Right lobe of liver (tissue), 6 donors: ENCODE measurements at regions not wholly inside any gene's neighbourhood (a gene's known extent, or its start where the extent isn't known, plus 50 kb on each side); places are given as distances from the start of the nearest gene placed in this dataset.

Experiments
- ATAC-seq, 4 donors: fragments of 200-7000 bp; cut with Tn5 transposase; one replicate each; pipeline ENCODE4 v1.9.1; 2020; ENCODE audit warnings: mild to moderate bottlenecking in 4 of 4, moderate library complexity in 4 of 4
- DNase-seq, 3 donors: peaks; one replicate each; pipeline ENCODE4 v3.0.0-alpha.2; 2020
- H3K27ac ChIP-seq, 3 donors: fragments of 200-600 bp; one replicate each; pipeline ENCODE4 v1.8.0; 2022
- H3K27me3 ChIP-seq, 2 donors: fragments of 200-600 bp; one replicate each; pipeline ENCODE4 v1.8.0; 2022
- H3K36me3 ChIP-seq, 4 donors: fragments of 200-600 bp; sonication (generic) in 1 of 4; one replicate each; pipeline versions ENCODE4 v1.5.1 to v1.8.0; 2017 to 2022; ENCODE audit warnings: control low read depth in 1 of 4
- H3K4me1 ChIP-seq, 4 donors: fragments of 200-600 bp; sonication (generic) in 1 of 4; one replicate each; pipeline versions ENCODE4 v1.5.1 to v1.8.0; 2017 to 2022; ENCODE audit warnings: control low read depth in 1 of 4
- H3K4me3 ChIP-seq, 3 donors: fragments of 200-600 bp; one replicate each; pipeline ENCODE4 v1.8.0; 2022
- H3K9me3 ChIP-seq, 4 donors: fragments of 200-600 bp; sonication (generic) in 1 of 4; one replicate each; pipeline versions ENCODE4 v1.5.1 to v1.8.0; 2017 to 2022; ENCODE audit warnings: control low read depth in 1 of 4
- CTCF ChIP-seq, 4 donors: fragments of 200-600 bp in 3 of 4; fragments of 450-650 bp in 1 of 4; IDR thresholded peaks; one replicate each; pipeline versions ENCODE4 v1.5.1 to v1.8.0; 2016 to 2022; ENCODE audit warnings: antibody characterized with exemption in 4 of 4, mild to moderate bottlenecking in 2 of 4
- POLR2A ChIP-seq: fragments of 450-650 bp; IDR thresholded peaks from one replicate; pipeline ENCODE4 v1.6.1; 2017; ENCODE audit warnings: antibody characterized with exemption, mild to moderate bottlenecking
- WGBS: methylation state at CpG from one replicate; pipeline ENCODE4 v1.1.6; 2018; ENCODE audit warnings: low coverage, low lambda C conversion rate; ENCODE audit not compliant: insufficient coverage; ENCODE audit errors: missing lambda C conversion rate; 5-methylcytosine and 5-hydroxymethylcytosine counted together
- intact Hi-C, 2 donors: fragments of 100-400 bp; cut with DNase I; formaldehyde crosslinking; loops; one replicate each; pipeline versions ENCODE4 v1.11.2 to v1.14.1; 2022
- donor health status: DM: no; HTN: yes; CAD: no.
- donor health status: DM: no; HTN: no; CAD: no.
- donor health status: DM: no; HTN: no; CAD: no.
- donor health status: DM: no; HTN: yes; CAD: no.
- donor health status: DM: no; HTN: yes; CAD: no.

DNA sequence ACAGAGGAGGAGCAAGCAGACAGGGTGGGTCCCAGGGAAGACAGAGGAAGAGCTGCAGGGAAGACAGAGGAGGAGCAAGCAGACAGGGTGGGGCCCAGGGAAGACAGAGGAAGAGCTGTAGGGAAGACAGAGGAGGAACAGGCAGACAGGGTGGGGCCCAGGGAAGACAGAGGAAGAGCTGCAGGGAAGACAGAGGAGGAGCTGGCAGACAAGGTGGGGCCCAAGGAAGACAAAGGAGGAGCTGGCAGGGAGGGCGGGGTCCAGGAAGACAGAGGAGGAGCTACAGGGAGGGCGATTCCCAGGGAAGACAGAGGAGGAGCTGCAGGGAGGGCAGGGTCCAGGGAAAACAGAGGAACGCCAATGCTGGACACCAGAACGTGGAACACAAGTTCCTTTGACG lies 66.5 kb downstream of the PLXNA1 start:
- Histone ChIP-seq H3K4me3 (no peak overlapping the region), H3K27ac (no peak overlapping the region), H3K36me3 (no peaks in the 10 kb centered on the region), H3K4me1 (no peaks in the 10 kb centered on the region), H3K9me3 (no peaks in the 10 kb centered on the region), H3K27me3 (no peaks in the 10 kb centered on the region)
- intact Hi-C loops = no loop called here
- 54% methylated on average over 5 of the region's 5 CpGs for WGBS
- no peak for TF ChIP-seq CTCF (IDR thresholded peaks at IDR 0.05)
- TF ChIP-seq POLR2A = no peak
- no peak for ATAC-seq
- peak in 2 of 3 donors; percentile 18 to 23 for DNase-seq

DNA sequence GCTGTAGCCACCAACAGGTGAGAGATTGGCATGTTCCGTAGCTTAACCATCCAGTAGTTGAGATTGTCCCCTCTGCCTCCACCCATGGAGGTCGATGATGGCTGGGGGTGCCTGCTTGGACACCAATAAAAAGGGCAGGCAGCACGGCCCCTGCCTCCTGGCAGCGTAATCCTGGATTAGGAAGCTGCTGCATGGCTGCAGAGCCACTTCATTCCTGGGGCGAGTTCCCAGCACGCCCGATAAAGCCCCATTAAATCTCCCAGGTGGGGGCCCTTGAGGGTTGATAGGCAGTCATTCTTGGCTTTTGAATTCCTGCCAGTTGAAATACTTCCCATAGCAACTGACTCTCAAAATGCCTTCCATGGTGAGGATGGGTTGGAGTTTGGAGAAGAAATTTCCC lies 67.8 kb downstream of the PLXNA1 start:
- no CpG with 5 or more reads among the region's 7 CpGs for WGBS
- TF ChIP-seq CTCF (IDR thresholded peaks at IDR 0.05) = no peak
- no peak for TF ChIP-seq POLR2A
- Histone ChIP-seq H3K4me1 (no peaks in the 10 kb centered on the region), H3K27ac (no peak overlapping the region), H3K36me3 (no peaks in the 10 kb centered on the region), H3K9me3 (no peaks in the 10 kb centered on the region), H3K4me3 (no peak overlapping the region), H3K27me3 (no peaks in the 10 kb centered on the region)
- no peak for ATAC-seq
- peak in 2 of 3 donors; percentile 9 to 18 for DNase-seq
- intact Hi-C loops = no loop called here

DNA sequence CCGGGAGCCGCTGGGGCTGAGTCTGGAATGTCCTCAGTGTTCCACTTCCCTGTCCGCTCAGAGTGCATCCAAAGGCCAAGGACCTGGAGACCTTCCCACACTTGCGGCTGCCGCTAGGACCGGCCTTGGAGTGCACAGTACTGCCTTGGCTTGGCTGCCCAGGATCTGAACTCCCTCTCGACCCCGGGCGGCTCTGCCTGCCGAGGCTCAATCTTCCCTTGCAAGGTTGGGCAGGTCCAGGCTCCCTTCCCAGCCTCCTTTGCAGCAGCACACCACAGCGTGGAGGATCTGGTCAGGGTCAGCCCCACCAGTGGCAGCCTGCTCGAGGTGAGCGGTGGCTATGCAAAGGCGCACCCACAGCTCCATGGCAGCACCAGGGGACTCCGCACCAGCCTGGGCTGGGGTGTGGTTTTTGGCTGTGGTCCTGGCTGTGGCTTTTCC lies 69.2 kb downstream of the PLXNA1 start:
- Histone ChIP-seq H3K4me1 (no peaks in the 10 kb centered on the region), H3K36me3 (no peaks in the 10 kb centered on the region), H3K9me3 (no peaks in the 10 kb centered on the region), H3K27me3 (no peaks in the 10 kb centered on the region), H3K27ac (no peak overlapping the region), H3K4me3 (no peak overlapping the region)
- ATAC-seq = peak in 2 of 4 donors; percentile 47 to 56
- WGBS = 18% methylated on average over 2 of the region's 15 CpGs
- intact Hi-C loops = no loop called here
- TF ChIP-seq POLR2A (no peak), CTCF (IDR thresholded peaks at IDR 0.05) (no peak)
- peak in 2 of 3 donors; percentile 37 to 48 for DNase-seq

- Histone ChIP-seq H3K9me3 (no peaks in the 10 kb centered on the region), H3K36me3 (no peaks in the 10 kb centered on the region), H3K27me3 (no peaks in the 10 kb centered on the region), H3K4me3 (no peak overlapping the region), H3K4me1 (no peaks in the 10 kb centered on the region), H3K27ac (no peak overlapping the region)
- no peak for TF ChIP-seq CTCF (IDR thresholded peaks at IDR 0.05)
- no peak for TF ChIP-seq POLR2A
- intact Hi-C loops = no loop called here
- 78% methylated on average over 5 of the region's 6 CpGs for WGBS
- ATAC-seq = no peak
- peak in 2 of 3 donors; percentile 15 to 21 for DNase-seq
Observed at GRCh38 chr3:127053026-127053425, 70.1 kb downstream of the PLXNA1 start.

GRCh38 chr3:127053450-127053849 lies 70.5 kb downstream of the PLXNA1 start:
- no peaks in the 10 kb centered on the region for H3K9me3 ChIP-seq
- no peaks in the 10 kb centered on the region for H3K27me3 ChIP-seq
- no peaks in the 10 kb centered on the region for H3K4me1 ChIP-seq
- no peak for ATAC-seq
- H3K4me3 ChIP-seq = no peak overlapping the region
- H3K36me3 ChIP-seq = no peaks in the 10 kb centered on the region
- TF ChIP-seq POLR2A (no peak), CTCF (IDR thresholded peaks at IDR 0.05) (no peak)
- WGBS = 52% methylated on average over 3 of the region's 5 CpGs
- H3K27ac ChIP-seq = no peak overlapping the region
- peak in 2 of 3 donors; percentile 21 to 28 for DNase-seq
- intact Hi-C loops = no loop called here
